PFSK-1 (cell line): ENCODE measurements at regions not wholly inside any gene's neighbourhood (a gene's known extent, or its start where the extent isn't known, plus 50 kb on each side); places are given as distances from the start of the nearest gene placed in this dataset.

ENCODE experiments used
- FOXP2 ChIP-seq: optimal IDR thresholded peaks from 2 replicates; pipeline ENCODE3; 2011; ENCODE audit warnings: borderline replicate concordance, control low read depth, inconsistent platforms; ENCODE audit not compliant: insufficient read depth; ENCODE audit errors: extremely low read length, extremely low read depth
- POLR2AphosphoS5 ChIP-seq: IDR thresholded peaks from 2 replicates; pipeline ENCODE4 v1.6.1; 2012; ENCODE audit warnings: low read depth, mild to moderate bottlenecking, control low read depth, low read length, moderate library complexity
- SIN3A ChIP-seq: IDR thresholded peaks from 2 replicates; pipeline ENCODE4 v1.6.1; 2012; ENCODE audit warnings: mild to moderate bottlenecking, low read length, moderate library complexity, borderline replicate concordance; ENCODE audit not compliant: insufficient read depth
- TAF1 ChIP-seq: IDR thresholded peaks from 2 replicates; pipeline ENCODE4 v1.6.1; 2012; ENCODE audit warnings: low read length, control low read depth, borderline replicate concordance; ENCODE audit not compliant: insufficient read depth
- TF ChIP-seq, protein P1 (sequence below), 2 experiments: IDR thresholded peaks; 2 replicates each; pipeline versions ENCODE4 v1.6.1 to v1.8.0; 2011 to 2012; ENCODE audit warnings: low read depth in 2 of 2, low read length in 2 of 2, control low read depth in 1 of 2, inconsistent platforms in 1 of 2, mild to moderate bottlenecking in 1 of 2, moderate library complexity in 1 of 2; ENCODE audit not compliant: insufficient read depth in 1 of 2

DNA sequence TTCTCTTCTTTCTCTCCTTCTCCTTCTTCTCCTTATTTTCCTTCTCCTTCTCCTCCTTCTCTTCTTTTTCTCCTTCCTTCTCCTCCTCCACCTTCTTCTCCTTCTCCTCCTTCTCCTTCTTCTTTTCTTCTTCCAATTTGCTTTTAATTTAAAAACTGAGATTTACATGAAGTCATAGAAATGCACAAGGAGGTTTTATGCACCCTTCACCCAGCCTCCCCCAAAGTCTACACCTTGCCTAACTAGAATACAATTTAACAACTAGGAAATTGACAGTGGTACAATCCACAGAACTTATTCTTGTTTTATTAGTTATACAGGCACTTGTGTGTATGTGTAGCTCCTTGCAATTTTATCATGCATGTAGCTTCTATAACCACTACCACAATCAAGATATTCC, 826.7 kb downstream of the KCNJ2 start:
- TF ChIP-seq POLR2AphosphoS5 (no peak), TAF1 (no peak), SIN3A (no peak), FOXP2 (no peak)
- TF ChIP-seq, protein P1, sequence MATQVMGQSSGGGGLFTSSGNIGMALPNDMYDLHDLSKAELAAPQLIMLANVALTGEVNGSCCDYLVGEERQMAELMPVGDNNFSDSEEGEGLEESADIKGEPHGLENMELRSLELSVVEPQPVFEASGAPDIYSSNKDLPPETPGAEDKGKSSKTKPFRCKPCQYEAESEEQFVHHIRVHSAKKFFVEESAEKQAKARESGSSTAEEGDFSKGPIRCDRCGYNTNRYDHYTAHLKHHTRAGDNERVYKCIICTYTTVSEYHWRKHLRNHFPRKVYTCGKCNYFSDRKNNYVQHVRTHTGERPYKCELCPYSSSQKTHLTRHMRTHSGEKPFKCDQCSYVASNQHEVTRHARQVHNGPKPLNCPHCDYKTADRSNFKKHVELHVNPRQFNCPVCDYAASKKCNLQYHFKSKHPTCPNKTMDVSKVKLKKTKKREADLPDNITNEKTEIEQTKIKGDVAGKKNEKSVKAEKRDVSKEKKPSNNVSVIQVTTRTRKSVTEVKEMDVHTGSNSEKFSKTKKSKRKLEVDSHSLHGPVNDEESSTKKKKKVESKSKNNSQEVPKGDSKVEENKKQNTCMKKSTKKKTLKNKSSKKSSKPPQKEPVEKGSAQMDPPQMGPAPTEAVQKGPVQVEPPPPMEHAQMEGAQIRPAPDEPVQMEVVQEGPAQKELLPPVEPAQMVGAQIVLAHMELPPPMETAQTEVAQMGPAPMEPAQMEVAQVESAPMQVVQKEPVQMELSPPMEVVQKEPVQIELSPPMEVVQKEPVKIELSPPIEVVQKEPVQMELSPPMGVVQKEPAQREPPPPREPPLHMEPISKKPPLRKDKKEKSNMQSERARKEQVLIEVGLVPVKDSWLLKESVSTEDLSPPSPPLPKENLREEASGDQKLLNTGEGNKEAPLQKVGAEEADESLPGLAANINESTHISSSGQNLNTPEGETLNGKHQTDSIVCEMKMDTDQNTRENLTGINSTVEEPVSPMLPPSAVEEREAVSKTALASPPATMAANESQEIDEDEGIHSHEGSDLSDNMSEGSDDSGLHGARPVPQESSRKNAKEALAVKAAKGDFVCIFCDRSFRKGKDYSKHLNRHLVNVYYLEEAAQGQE (IDR thresholded peaks at IDR 0.05; ENCODE audit: insufficient read depth in 1 of 2, low read depth in 2 of 2, low read length in 2 of 2), result no peak
